Bone marrow (tissue), 2 donors: ENCODE measurements at regions not wholly inside any gene's neighbourhood (a gene's known extent, or its start where the extent isn't known, plus 50 kb on each side); places are given as distances from the start of the nearest gene placed in this dataset.
A peak's percentile ranks its signal among the peaks of the same experiment; 100 is the strongest.

Source experiments
- DNase-seq, 2 donors: peaks; one replicate each; lab custom pipeline; 2025; lab: John Stamatoyannopoulos, UW

DNA sequence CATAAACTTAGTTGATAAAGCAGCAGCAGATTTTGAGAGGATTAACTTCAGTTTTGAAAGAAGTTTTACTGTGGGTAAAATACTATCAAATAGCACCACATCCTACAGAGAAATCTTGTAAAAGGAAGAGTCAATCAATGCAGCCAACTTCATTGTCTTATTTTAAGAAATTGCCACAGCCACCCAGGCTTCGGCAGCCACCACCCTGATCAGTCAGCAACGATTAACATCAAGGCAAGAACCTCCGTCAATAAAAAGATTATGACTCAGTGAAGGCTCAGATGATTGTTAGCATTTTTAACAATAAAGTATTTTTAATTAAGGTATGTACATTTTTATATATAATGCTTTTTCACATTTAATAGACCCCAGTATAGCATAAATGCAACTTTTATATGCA is 122.3 kb upstream of the NR4A3 start:
- DNase-seq, result no peak

DNA sequence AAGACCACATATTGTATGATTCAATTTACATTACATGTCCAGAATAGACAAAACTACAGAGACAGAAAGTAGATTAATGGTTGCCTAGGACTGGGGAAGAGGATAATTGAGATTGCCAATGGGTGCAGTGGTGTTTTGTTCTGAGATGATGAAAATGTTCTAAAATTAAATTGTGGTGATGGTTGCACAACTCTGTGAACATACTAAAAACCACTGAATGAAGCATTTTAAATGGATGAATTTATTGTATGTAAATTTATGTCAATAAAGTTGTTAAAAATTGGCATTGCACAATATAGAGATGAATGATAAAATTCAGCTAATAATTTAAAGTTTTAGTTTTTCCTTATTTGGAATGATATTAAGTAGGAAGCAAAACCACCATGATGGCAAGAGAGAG is 109.5 kb upstream of the NR4A3 start:
- no peak for DNase-seq

DNA sequence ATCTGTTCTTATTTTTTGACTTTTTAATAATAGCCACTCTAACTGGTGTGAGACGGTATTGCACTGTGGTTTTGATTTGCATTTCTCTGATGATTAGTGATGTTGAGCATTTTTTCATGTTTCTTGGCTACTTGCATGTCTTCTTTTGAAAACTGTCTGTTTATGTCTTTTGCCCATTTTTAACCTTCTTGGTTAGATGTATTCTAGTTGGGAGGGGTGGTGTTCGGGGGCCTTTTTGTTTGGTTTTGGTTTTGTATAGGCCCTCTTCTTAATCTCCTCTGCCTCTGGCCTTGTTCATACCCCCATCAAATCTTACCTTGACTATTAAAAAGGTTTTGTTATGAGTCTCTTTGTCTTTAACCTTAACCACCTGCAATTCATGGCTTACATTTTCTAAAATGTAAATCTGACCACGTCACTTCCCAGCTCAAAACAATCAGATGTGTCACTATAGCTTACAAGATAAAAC is 107.8 kb upstream of the NR4A3 start:
- DNase-seq, result no peak

DNA sequence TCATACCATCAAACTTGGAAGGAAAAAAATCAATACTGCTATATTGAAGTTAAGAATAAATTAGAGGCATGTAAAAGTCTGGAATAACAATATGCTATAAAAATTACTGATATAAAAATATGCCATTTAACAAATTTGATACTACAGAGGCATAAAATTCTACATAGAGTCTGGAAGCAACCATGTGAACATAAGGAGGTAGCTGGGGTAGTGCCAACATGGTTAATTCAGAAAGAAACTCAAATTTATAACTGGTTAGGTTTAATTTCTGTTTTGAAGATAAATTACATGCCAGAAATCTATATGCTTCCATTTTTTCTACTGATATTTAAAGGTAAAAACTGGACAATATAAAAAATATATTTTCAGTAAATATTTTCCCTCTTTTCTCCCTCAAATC is 103.1 kb upstream of the NR4A3 start:
- no peak for DNase-seq

DNA sequence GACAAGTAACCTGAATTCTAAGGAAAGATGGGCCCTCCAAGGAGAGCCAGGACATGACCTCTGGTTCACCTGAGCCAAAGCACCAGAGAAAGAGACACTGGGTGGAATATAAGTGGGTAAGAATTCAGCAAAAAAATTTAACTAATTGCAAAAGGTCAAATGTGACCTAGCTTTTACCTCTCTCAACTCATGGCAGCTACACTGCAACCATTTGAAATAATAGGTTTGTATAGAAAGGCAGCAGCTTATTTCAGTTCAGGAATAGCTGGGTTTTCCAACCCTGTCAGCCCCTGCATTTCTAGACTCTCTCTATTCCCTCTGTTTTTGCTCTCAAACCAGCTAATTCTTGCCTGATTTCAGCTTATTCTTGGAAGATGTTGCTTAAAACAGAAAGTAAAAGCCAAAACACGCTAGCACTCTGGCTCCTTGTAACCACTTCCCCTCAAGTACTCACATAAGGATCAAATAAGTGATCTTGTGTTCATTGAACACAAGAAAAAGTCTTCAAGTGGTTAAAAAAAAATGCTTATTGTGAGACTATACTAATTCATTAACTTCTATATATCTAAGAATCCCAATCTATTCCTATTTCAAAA is 101.1 kb upstream of the NR4A3 start:
- DNase-seq, result peak in 1 of 2 donors; percentile 78

DNA sequence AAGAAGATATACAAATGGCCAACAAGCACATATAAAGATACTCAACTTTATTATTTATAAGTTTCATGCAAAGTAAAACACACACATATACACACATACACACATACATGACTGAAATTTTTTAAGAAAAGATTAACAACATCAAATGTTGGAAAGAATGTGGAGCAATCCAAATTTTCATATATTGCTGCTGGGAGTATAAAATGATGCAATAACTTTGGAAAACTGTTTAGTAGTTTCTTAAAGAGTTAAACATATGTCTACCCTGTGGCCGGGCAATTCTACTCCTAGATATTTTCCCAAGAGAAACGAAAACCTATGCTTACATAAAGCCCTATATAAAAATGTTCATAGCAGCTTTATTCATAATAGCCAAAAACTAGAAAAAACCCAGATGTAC is 99.8 kb upstream of the NR4A3 start:
- no peak for DNase-seq

DNA sequence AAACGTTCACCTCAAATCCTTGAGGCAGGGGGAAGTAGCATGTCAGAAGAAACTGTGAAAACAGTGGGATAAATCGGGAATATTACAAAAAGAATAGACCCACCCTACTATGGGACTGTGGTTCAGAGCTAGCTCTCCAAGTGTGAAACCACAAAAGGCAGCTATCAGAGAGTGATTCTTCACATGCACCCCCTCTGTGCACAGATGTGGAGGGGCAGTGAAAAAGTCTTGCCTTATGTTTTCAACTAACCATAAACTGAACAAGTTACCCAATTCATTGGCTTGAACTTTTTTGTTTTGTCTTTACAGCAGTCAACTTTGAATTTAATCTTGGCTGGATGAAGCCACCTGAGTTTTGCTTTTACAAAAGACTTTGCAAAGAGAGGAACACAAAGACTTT is 98.8 kb upstream of the NR4A3 start:
- DNase-seq, result no peak

DNA sequence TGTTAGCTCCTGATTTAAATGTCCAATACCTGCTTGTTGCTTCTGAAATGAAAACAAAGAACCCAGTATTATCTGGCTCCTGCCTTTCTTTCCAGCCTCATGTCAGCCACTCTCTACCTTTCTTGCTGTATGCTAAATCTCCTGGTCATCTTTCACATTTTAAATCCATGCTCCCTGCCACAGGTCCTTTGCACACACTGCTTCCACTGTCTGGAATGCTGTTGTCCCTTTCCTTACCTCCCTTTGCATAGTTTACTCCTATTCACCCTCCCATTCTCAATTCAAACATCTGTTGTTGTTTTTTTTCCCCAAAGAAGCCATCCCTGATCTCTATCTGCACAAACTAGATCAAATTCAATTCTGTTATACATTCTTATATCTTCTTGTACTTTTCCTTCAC is 97.0 kb upstream of the NR4A3 start:
- no peak for DNase-seq

DNA sequence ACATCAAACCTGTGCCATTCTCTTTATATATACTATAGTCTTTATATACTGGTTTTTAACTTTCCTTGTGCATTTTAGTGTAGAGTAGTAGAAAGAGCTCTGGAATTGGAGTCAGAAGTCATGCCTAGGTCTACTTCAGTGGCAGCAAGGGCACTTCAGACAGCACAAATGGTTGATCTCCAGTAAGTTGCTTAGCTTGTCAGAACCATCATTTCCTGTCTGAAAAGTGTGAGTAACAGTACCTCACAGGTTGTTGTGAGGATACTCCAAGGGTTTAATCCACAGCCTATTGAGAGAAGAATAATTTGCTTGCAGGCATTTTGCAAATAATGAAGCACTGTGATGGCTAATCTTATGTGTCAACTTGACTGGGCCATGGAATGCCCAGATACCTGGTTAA is 95.8 kb upstream of the NR4A3 start:
- no peak for DNase-seq

DNA sequence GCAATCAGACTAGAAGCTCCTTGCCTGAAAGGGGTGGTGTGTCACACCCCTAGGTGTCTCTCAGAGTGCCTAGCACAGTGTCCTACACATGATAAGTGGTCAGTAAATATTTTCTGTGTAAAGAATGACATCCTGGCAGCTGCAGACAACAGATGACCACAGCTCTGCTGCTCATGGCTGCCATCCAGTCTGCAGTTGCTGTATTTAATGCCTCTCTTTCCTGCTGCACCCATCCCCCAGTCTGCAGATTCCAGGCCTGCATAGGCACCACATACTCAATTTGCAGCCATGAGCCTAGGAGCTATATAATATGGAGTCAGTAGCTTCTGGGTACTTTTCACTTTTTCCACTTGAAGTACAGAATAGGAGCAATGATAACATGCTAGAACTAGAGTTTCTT is 94.9 kb upstream of the NR4A3 start:
- no peak for DNase-seq

DNA sequence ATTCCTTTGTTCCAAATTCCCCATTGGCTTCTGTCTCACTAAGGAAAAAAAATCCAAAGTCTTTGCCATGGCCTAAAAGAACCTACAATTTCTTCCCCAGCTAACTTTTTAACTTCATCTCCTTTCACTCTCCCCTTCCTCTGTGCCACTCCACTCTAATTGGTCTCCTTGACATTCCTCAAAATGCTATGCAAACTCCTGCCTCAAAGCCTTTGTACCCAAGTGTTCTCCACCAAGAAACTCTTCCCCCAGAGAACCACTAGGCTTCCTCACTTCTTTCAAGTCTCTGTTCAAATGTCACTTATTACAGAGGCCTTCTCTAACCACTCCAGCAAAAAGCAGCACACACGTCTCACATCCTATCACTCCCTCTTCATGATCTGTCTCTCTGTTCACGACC is 91.6 kb upstream of the NR4A3 start:
- DNase-seq, result no peak

DNA sequence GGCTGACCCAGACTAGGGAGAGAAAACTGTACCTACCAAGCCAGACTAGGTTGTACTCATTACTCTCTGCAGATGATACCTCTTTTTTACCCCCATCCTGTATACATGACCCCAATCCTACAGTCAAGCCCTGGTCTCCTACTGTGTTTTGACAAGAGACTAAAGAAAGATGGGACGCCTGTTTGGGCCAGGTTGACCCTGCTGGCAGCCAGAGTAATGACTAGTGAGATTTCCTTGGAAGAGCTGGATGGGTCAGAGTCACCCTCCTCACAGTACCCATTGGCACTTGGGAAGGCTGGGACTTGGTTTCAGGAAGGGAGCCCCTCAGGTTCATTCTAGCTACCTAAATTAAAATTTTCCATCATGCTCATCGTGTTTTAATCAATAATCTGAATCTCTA is 89.7 kb upstream of the NR4A3 start:
- no peak for DNase-seq

DNA sequence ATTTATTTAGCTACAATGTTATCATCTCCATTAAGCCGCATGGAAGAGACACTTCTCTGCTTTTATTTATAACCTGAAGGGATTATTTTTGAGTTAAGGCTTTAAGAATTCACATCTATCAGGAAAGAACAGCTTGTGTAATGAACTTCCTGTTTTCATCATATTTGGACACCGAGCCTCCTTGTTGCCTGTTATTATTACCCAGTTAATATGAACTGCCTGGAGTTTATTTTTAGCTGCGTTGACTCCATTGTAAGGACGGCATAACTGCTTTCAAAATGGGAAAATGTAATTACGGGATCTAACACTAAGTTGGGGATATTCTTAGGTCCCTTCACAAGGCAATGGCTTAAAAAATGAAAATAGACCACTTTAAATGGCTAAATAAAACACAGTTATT is 89.0 kb upstream of the NR4A3 start:
- peak in 1 of 2 donors; percentile 64 for DNase-seq

DNA sequence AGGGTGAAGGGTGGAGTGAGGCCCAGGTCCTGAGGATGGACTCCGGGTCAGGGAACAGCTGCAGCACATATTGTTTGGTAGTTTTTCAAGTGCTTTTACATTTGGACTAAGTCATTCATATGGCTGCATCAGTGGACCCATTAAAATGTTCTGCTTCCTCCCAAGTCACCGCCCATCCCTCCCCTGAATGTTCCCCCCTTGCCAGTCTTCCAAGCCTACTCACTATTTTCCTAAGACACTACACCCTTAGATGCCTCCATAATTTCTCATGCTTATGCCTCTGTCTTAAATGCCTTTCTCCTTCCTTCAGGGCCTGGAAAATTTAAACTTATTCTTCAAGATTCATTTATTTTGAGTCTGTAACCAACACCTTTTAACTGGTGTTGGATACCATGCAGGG is 86.6 kb upstream of the NR4A3 start:
- DNase-seq, result no peak

DNA sequence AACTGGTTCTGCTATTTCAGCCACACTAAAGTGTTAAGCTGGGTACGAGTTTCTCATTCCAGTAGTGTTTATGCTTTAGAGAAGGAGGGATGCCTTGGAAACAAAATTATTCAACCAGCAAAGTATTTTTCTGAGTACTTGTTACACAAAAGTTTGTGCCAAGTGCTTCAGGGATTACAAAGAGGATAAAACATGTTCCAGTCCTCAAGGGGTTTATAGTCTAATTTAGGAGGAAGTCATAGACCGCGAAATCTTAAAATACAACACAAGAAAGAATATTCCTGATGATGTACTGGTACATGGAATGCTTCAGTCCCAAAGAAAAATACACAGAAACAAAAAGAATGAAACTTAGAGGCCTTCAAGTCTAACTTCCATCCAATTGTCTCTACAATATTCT is 85.4 kb upstream of the NR4A3 start:
- DNase-seq, result no peak

DNA sequence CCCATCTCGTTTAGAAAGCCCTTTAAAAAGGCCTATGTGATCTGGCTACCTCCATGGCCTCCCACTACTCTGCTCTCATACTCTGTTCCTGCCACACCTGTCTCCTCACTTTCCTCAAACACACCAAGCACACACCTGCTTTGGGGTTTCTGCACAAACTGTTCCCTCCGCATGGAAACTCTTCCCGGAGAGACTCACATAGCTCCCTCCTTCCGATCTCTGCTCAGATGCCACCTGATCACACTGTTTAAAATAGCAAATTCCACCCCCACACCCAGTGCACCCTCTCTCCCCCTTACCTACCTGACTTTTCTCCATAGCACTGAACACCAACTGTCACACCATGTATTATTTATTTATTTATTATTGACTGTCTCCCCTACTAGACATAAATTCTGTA is 84.0 kb upstream of the NR4A3 start:
- no peak for DNase-seq

DNA sequence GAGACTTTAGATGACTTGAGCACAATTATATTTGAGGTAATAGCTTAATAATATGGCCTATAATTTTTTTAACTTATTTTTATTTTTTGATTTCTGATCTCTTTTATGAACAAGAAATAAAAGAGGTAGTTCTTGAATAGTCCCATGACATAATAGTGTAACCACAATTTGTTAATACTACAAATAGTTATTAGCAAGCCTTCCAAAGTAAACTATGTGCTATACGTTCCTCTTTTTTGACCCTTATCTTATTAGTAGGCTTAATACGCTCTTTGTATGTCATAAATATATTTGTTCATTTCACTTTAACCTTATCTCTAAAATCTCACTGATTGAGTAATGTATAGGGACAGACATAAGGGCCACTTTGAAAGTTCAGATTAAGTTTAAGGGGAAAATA is 78.7 kb upstream of the NR4A3 start:
- no peak for DNase-seq

DNA sequence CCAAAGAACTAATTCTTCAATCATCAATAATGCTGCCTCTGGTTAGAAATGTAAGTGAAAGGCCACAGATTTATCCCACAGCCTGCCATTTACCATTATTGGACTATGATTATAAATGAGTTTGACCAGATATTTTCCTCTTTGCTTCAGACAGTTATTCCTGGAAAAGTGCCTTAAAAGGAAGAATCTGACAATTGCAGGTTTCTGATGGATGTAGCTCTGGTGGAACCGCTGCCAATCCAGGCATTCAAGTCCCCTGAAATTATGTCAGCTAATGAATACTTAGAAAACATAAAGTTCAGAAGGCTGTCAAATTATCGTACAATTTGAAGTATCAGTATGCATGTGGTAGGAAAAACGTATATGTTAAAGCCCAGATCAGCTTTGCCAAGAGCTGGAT is 78.2 kb upstream of the NR4A3 start:
- no peak for DNase-seq

DNA sequence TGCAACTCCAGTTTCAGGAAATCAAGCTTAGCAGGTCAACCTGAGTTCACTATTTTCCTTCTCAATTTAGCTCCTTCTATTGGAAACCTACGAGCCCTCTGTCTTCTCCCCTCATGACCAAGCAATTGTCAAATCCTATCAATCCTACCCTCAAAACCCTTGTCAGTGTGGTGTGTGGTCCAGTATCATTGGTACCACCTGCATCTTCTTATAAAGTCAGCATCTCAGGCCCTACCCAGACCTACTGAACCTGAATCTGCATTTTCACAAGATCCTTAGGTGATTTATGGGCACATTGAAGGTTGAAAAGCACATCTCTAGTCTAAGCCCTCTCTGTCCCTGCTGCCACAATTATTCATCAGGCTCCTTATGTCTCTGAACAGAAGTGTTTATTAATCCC is 77.6 kb upstream of the NR4A3 start:
- no peak for DNase-seq

DNA sequence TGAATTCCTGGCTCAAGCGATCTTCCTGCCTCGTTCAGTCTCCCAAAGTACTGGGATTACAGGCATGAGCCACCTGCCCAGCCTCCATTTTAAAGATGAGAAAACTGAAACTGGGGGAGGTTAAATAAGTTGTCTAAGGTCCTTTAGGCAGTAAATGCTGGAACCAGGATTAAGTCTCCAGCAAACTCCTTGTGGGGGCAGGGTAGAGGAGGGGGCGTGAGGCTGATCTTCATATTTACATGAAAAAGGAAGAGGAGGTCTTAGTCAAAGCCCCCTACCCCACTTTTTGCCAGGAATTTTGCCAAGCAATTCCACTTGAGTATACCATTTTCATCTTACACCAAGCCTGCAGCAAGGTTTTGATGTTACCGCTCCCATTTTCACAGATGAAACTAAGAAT is 76.6 kb upstream of the NR4A3 start:
- no peak for DNase-seq

DNA sequence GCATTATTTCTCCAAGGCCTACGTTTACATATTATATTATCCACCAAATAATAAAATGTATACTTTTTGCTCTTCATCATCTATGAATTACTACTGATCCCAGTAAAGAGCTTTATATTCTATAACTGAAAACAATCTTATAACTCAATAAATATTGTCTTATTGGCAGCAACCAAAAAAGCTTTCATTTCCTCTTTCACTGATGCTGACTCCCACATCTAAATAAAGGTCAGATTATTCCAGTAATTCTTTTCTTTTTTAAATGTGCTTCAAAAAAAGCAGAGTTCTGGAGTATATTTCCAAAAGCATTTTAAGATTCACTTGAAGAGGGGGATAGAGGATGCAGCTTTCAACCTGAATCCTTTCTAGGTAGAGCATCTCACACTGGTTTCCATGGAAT is 75.3 kb upstream of the NR4A3 start:
- no peak for DNase-seq

DNA sequence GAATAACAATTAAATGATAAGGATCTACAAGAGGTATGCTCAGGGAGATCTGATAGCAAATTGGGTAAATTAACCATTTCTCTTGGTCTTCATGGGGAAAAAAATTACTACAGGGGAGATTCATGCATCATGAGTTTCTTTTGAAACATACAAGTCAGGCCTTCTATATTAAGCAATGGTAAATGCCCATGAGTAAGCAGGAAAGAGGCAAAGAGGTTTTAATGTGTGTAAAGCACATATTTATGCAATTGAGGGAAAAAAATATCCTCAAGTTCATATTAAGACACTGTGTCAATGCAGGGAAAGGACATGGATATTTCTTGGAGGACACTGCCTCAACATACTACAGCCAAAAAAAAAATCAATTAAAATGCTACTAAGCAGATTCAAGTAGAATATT is 73.4 kb upstream of the NR4A3 start:
- DNase-seq, result no peak

DNA sequence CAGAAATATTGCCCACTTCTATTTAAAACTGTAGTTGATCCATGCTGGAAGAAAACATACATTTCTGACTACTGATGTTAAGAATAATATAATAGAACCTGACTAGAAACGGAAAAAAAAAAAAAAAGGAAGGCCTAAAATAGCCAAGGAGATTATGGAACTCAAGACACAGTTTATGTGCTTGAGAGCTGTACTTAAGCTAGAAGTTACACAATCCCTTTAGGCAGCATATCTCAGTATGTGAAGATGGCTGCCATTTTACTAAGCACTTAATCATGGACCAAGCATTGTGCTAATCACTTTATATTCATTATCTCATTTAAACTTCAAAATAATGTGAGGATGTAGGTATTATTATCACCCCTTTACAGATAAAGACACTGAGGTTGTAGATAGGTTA is 73.0 kb upstream of the NR4A3 start:
- DNase-seq, result peak in 1 of 2 donors; percentile 43

DNA sequence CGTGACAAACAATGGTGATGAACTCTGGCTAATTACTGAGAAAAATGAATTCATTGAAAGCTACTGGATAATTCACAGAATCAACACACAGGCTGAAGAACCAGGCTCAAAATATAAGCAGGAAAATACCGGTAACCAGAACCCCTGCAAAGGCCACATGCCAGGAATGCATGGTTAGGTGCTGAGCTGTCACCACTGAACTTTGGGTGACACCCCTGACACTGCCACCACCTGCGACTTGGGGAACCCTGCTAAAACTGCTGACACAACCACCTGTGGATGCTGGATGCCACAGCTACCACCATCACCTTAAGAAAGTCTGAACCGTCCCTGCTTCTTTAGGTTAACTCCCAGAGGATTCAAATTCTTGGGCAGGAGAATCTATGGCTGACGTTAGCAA is 72.0 kb upstream of the NR4A3 start:
- no peak for DNase-seq

DNA sequence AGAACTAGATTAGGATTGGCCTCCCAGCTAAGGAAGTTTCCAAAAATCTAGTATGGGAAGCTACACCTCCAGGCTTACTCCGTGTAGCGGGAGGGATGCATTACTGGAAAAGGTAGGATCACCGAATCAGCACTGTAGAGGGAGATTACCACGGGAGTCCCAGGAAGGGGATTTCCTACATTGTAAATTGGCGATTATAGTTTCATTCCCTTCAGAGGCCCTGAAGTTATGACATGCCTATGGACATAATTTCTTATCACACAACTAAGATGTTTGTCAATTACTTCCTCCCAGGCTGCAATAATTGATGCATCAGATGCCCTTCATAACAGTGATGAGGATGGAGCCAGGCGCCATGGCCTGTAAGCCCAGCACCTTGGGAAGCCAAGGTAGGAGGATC is 71.2 kb upstream of the NR4A3 start:
- no peak for DNase-seq
